DOHH2 (cell line): ENCODE measurements at regions not wholly inside any gene's neighbourhood (a gene's known extent, or its start where the extent isn't known, plus 50 kb on each side); places are given as distances from the start of the nearest gene placed in this dataset.

Experiments
- CTCF ChIP-seq: fragments of 200-600 bp; sonication (generic); IDR thresholded peaks from one replicate; pipeline ENCODE4 v1.5.1; 2014; ENCODE audit warnings: antibody characterized with exemption, mild to moderate bottlenecking, low read depth, low read length; ENCODE audit not compliant: poor library complexity, severe bottlenecking
- EZH2phosphoT487 ChIP-seq: fragments of 200-600 bp; sonication (generic); IDR thresholded peaks from 2 replicates; pipeline ENCODE4 v1.6.1; 2017; ENCODE audit warnings: borderline replicate concordance, mild to moderate bottlenecking, antibody characterized with exemption, low read length, moderate library complexity, mixed read lengths

- TF ChIP-seq CTCF = no peak
- no peak for TF ChIP-seq EZH2phosphoT487
These were observed 119.5 kb upstream of the CD93 start for GRCh38 chr20:23205611-23206041.
